ENCODE measurements at regions not wholly inside any gene's neighbourhood (a gene's known extent, or its start where the extent isn't known, plus 50 kb on each side); places are given as distances from the start of the nearest gene placed in this dataset.

- TF ChIP-seq, protein P1, sequence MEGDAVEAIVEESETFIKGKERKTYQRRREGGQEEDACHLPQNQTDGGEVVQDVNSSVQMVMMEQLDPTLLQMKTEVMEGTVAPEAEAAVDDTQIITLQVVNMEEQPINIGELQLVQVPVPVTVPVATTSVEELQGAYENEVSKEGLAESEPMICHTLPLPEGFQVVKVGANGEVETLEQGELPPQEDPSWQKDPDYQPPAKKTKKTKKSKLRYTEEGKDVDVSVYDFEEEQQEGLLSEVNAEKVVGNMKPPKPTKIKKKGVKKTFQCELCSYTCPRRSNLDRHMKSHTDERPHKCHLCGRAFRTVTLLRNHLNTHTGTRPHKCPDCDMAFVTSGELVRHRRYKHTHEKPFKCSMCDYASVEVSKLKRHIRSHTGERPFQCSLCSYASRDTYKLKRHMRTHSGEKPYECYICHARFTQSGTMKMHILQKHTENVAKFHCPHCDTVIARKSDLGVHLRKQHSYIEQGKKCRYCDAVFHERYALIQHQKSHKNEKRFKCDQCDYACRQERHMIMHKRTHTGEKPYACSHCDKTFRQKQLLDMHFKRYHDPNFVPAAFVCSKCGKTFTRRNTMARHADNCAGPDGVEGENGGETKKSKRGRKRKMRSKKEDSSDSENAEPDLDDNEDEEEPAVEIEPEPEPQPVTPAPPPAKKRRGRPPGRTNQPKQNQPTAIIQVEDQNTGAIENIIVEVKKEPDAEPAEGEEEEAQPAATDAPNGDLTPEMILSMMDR (IDR thresholded peaks at IDR 0.05), result no peak
- TF ChIP-seq POLR2A (IDR thresholded peaks at IDR 0.05), result no peak
Measured at GRCh38 chr17:70863436-70864248, 694.3 kb downstream of the KCNJ2 start.
